Sigmoid colon (tissue), 4 donors: ENCODE measurements at regions not wholly inside any gene's neighbourhood (a gene's known extent, or its start where the extent isn't known, plus 50 kb on each side); places are given as distances from the start of the nearest gene placed in this dataset.

Source experiments
- EP300 ChIP-seq, 4 donors: sonication (generic); formaldehyde crosslinking; IDR thresholded peaks; one replicate each; pipeline ENCODE4 v1.6.1; 2017; ENCODE audit warnings: antibody characterized with exemption in 4 of 4
- POLR2A ChIP-seq, 2 donors: fragments of 450-650 bp; IDR thresholded peaks; one replicate each; pipeline ENCODE4 v1.6.1; 2016; ENCODE audit warnings: antibody characterized with exemption in 2 of 2, mild to moderate bottlenecking in 2 of 2, moderate library complexity in 2 of 2

- TF ChIP-seq EP300 (IDR thresholded peaks at IDR 0.05) (no peak), POLR2A (IDR thresholded peaks at IDR 0.05) (no peak)
Observed at GRCh38 chr20:24872291-24873024, 76.6 kb upstream of the CST7 start.
